Upper lobe of left lung (tissue), 6 donors: ENCODE measurements at regions not wholly inside any gene's neighbourhood (a gene's known extent, or its start where the extent isn't known, plus 50 kb on each side); places are given as distances from the start of the nearest gene placed in this dataset.

ENCODE experiments used
- ATAC-seq, 2 donors: fragments of 200-7000 bp; cut with Tn5 transposase; one replicate each; pipeline ENCODE4 v1.9.1; 2022; ENCODE audit warnings: mild to moderate bottlenecking in 2 of 2, moderate library complexity in 2 of 2; ENCODE audit not compliant: low FRiP score in 2 of 2
- DNase-seq, 2 donors: peaks; one replicate each; pipeline ENCODE4 v3.0.0-alpha.2; 2019 to 2020
- H3K27ac ChIP-seq, 4 donors: fragments of 200-600 bp; sonication (generic); one replicate each; pipeline ENCODE4 v1.5.1; 2016 to 2019
- H3K27me3 ChIP-seq, 4 donors: fragments of 200-600 bp; sonication (generic); one replicate each; pipeline ENCODE4 v1.5.1; 2017 to 2019
- H3K36me3 ChIP-seq, 4 donors: fragments of 200-600 bp; sonication (generic); one replicate each; pipeline ENCODE4 v1.5.1; 2016 to 2019
- H3K4me1 ChIP-seq, 4 donors: fragments of 200-600 bp; sonication (generic); one replicate each; pipeline ENCODE4 v1.5.1; 2018 to 2019
- H3K4me3 ChIP-seq, 4 donors: fragments of 200-600 bp; sonication (generic); one replicate each; pipeline ENCODE4 v1.5.1; 2017 to 2019; ENCODE audit warnings: mild to moderate bottlenecking in 2 of 4, moderate library complexity in 1 of 4
- H3K9me3 ChIP-seq, 4 donors: fragments of 200-600 bp; sonication (generic); one replicate each; pipeline ENCODE4 v1.5.1; 2018 to 2019
- CTCF ChIP-seq, 6 experiments: fragments of 450-650 bp in 4 of 6; fragments of 200-600 bp in 2 of 6; sonication (generic) in 2 of 6; IDR thresholded peaks; one replicate each; pipeline ENCODE4 v1.5.1; 2016 to 2019; ENCODE audit warnings: antibody characterized with exemption in 6 of 6
- EP300 ChIP-seq, 4 donors: sonication (generic); formaldehyde crosslinking; IDR thresholded peaks; one replicate each; pipeline ENCODE4 v1.5.1; 2017; ENCODE audit warnings: antibody characterized with exemption in 4 of 4, control low read depth in 2 of 4
- POLR2A ChIP-seq, 4 donors: fragments of 450-650 bp; IDR thresholded peaks; one replicate each; pipeline ENCODE4 v1.5.1; 2016 to 2017; ENCODE audit warnings: antibody characterized with exemption in 4 of 4, mild to moderate bottlenecking in 2 of 4
- POLR2AphosphoS5 ChIP-seq, 2 donors: sonication (generic); formaldehyde crosslinking; IDR thresholded peaks; one replicate each; pipeline ENCODE4 v1.5.1; 2017; ENCODE audit warnings: antibody characterized with exemption in 2 of 2
- WGBS, 2 donors: methylation state at CpG; one replicate each; pipeline ENCODE4 v1.1.5; 2017 to 2018; 5-methylcytosine and 5-hydroxymethylcytosine counted together
- donor health status: DM: no; HTN: no; CAD: no; lungs with moderate emphysema.
- donor health status: DM: no; HTN: yes; CAD: no; lungs with severe emphysema.

DNA sequence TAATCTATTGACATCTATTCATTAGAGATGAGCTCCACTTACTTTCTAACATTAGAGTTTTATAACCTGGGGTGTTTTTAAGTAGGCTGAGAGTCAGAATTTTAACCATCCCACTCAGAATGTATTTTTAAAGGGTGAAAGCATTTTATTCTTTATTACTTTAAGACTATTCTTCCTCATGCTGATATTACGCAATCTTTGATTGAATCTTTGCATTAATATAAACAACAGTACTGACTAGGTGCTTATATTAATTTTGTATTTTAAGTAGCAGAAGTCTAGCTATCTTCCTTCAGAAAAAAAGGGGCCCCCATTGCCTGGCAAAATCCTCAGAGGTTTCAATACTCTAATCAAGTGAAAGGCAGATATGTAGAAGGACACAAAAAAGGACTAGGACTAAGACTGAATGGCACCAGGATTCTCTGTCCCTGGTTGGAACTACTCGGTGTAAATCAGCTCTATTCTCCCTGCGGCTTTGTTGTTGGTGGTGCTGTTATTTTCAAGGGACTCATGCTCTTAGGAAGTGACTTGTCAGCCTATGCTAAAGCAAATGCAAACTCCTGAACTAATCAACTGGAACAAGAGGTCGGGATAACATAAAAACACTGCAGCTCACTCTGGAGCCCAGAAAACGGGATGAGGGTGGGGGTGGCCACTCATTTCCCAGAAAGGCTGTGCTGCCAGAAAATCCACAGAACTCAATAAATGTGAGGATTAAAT is 1324.4 kb downstream of the GRIK2 start:
- H3K27me3 ChIP-seq = no peaks in the 10 kb centered on the region
- no peak overlapping the region for H3K27ac ChIP-seq
- ATAC-seq (no peak), DNase-seq (no peak)
- no peak overlapping the region for H3K4me3 ChIP-seq
- 46 to 49% methylated on average over 5 of the region's 5 CpGs for WGBS, 2 donors
- no peak for TF ChIP-seq POLR2A (IDR thresholded peaks at IDR 0.05)
- TF ChIP-seq CTCF (IDR thresholded peaks at IDR 0.05) = no peak
- TF ChIP-seq POLR2AphosphoS5 (IDR thresholded peaks at IDR 0.05) = no peak
- no peak for TF ChIP-seq EP300 (IDR thresholded peaks at IDR 0.05)
- no peaks in the 10 kb centered on the region for H3K4me1 ChIP-seq
- H3K9me3 ChIP-seq = no peaks in the 10 kb centered on the region
- H3K36me3 ChIP-seq = no peaks in the 10 kb centered on the region

DNA sequence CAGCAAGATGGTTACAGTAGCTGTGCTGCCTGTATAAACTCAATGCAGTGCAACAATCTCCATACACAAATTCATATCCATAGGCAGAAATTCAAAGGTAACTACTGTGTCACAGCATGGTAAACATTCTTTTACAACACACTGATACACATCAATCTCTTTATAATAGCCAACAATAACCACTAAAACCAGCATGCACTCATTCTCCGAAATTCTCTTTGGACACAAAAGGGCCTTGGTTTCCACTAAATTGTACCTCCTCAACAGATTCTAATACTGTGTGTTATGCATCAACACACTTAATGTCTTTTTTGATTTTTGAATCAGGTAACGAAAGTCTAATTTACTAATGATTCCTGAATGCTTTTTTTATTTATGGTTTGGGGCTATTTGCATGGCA is 1323.7 kb downstream of the GRIK2 start:
- 92 to 95% methylated on average over 2 of the region's 2 CpGs for WGBS, 2 donors
- H3K9me3 ChIP-seq = no peaks in the 10 kb centered on the region
- TF ChIP-seq CTCF (IDR thresholded peaks at IDR 0.05) = no peak
- TF ChIP-seq POLR2A (IDR thresholded peaks at IDR 0.05) = no peak
- TF ChIP-seq POLR2AphosphoS5 (IDR thresholded peaks at IDR 0.05) = no peak
- no peak for TF ChIP-seq EP300 (IDR thresholded peaks at IDR 0.05)

DNA sequence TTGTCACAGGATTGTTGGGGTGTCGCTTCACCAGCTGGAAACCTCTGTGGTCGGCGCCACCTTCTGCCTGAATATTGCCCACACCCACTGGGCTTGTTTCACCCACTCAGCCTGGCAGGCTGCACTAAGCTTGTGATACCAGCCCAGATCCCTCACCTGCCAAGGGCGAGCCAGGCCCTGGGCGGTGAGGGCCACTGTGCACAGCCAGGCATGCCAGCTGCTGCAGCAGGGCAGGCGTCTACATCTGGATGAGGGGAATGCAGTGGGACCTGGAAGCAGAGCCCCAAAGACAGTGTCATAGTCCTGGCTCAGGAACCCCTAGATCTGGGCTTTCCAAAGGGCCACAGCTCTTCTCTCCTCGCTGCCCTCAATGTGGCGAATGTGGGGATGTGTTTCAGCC is 1307.5 kb downstream of the GRIK2 start:
- Histone ChIP-seq H3K27ac (no peak overlapping the region), H3K4me3 (no peak overlapping the region), H3K9me3 (no peaks in the 10 kb centered on the region), H3K36me3 (no peaks in the 10 kb centered on the region), H3K27me3 (no peaks in the 10 kb centered on the region), H3K4me1 (no peaks in the 10 kb centered on the region)
- DNase-seq = peak in 1 of 2 donors; percentile 41
- TF ChIP-seq CTCF (IDR thresholded peaks at IDR 0.05) (no peak), POLR2A (IDR thresholded peaks at IDR 0.05) (no peak), EP300 (IDR thresholded peaks at IDR 0.05) (no peak), POLR2AphosphoS5 (IDR thresholded peaks at IDR 0.05) (no peak)
- ATAC-seq = no peak
- WGBS, 2 donors = 92 to 96% methylated on average over 7 of the region's 8 CpGs

More for the DNA sequence above, 1323.7 kb downstream of the GRIK2 start:
- DNase-seq (no peak), ATAC-seq (no peak)
- Histone ChIP-seq H3K4me3 (no peak overlapping the region), H3K36me3 (no peaks in the 10 kb centered on the region), H3K4me1 (no peaks in the 10 kb centered on the region), H3K27me3 (no peaks in the 10 kb centered on the region), H3K27ac (no peak overlapping the region)

DNA sequence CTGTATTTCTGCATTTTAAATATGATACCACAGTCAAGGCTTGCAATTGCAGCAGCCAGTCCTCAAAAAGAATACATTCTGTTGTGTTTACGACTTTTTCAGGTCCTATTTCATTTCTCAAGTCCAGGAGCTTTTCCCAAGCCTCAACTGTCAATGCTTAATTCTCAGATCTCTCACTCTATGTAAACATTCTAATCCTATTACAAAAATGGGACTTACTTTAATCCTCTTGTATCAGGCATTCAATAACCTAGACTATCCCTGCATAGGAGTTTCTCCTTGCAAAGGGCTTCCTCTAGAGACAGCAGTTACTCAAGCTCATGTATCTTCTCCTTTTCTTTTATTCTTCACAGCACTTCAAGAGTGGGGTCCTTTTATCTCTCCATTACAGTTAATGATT is 1293.0 kb downstream of the GRIK2 start:
- DNase-seq = no peak
- Histone ChIP-seq H3K4me3 (no peak overlapping the region), H3K27me3 (no peaks in the 10 kb centered on the region), H3K9me3 (no peaks in the 10 kb centered on the region), H3K27ac (no peak overlapping the region), H3K4me1 (no peaks in the 10 kb centered on the region), H3K36me3 (no peaks in the 10 kb centered on the region)
- 41 to 50% methylated on average over 1 of the region's 1 CpG for WGBS, 2 donors
- TF ChIP-seq POLR2AphosphoS5 (IDR thresholded peaks at IDR 0.05) (no peak), POLR2A (IDR thresholded peaks at IDR 0.05) (no peak), EP300 (IDR thresholded peaks at IDR 0.05) (no peak), CTCF (IDR thresholded peaks at IDR 0.05) (no peak)
- ATAC-seq = no peak

GRCh38 chr6:102680413-102680812 is 1286.9 kb downstream of the GRIK2 start:
- TF ChIP-seq POLR2A (IDR thresholded peaks at IDR 0.05) (no peak), EP300 (IDR thresholded peaks at IDR 0.05) (no peak), CTCF (IDR thresholded peaks at IDR 0.05) (no peak)
- no peaks in the 10 kb centered on the region for H3K9me3 ChIP-seq
- H3K27ac ChIP-seq = no peak overlapping the region
- WGBS, 2 donors = 41 to 45% methylated on average over 2 of the region's 2 CpGs
- DNase-seq = no peak
- H3K4me3 ChIP-seq = no peak overlapping the region
- H3K36me3 ChIP-seq = no peaks in the 10 kb centered on the region
- ATAC-seq = no peak
- H3K27me3 ChIP-seq = no peaks in the 10 kb centered on the region
- no peaks in the 10 kb centered on the region for H3K4me1 ChIP-seq
